GM19099 (cell line): ENCODE measurements at regions not wholly inside any gene's neighbourhood (a gene's known extent, or its start where the extent isn't known, plus 50 kb on each side); places are given as distances from the start of the nearest gene placed in this dataset.

Experiments
- POLR2A ChIP-seq: IDR thresholded peaks from 3 replicates; pipeline ENCODE4 v1.6.1; 2011; ENCODE audit warnings: low read depth; ENCODE audit not compliant: insufficient read length; ENCODE audit errors: extremely low read depth

DNA sequence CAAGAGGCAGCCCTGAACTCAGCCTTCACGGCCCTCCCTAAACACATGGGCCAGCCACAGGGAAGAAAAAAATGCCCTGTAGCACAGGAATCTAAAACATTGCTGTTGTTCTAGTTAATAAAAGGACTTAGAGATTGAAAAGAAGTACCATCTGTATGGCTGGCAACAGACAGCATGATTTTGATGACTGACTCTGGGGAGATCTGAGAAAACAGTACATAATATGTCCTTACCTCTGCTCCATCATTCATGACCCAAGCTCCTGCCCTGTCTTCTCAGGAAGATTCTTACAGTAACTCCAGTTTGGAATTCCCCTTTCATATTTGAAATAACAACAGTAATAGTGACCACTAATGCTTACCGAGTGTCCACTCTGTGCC, 244.2 kb downstream of the ETS1 start:
- no peak for TF ChIP-seq POLR2A

DNA sequence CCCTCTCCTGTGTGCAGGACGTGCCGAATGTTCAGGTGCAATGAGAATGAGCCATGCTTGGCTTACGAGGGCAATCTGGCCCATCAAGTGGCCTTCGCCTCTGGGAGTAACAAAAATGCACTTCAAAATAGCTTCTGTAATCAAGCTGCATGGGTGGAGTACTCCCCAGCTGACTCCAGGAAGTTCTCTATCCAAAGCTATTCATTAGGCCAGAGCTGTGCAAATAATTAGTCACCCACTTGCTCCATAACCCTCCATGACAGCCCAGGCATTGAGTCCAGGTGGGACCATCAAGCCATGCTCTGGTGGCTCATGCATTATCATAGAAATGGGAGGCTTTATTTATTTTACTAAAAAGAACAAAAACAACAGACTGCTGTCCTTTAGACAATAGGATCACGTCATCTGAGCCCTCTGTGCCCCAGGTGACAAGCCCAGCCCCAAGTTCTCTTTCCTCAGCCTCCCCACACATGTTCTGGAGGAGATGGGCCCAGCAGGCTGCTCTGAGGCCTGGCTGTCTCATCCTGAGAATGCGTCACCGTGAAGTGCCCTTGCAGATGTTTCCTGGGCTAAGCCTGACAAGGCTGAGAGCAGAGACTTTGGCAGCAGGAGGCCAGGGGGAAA, 244.7 kb downstream of the ETS1 start:
- peak; percentile 17 for TF ChIP-seq POLR2A

DNA sequence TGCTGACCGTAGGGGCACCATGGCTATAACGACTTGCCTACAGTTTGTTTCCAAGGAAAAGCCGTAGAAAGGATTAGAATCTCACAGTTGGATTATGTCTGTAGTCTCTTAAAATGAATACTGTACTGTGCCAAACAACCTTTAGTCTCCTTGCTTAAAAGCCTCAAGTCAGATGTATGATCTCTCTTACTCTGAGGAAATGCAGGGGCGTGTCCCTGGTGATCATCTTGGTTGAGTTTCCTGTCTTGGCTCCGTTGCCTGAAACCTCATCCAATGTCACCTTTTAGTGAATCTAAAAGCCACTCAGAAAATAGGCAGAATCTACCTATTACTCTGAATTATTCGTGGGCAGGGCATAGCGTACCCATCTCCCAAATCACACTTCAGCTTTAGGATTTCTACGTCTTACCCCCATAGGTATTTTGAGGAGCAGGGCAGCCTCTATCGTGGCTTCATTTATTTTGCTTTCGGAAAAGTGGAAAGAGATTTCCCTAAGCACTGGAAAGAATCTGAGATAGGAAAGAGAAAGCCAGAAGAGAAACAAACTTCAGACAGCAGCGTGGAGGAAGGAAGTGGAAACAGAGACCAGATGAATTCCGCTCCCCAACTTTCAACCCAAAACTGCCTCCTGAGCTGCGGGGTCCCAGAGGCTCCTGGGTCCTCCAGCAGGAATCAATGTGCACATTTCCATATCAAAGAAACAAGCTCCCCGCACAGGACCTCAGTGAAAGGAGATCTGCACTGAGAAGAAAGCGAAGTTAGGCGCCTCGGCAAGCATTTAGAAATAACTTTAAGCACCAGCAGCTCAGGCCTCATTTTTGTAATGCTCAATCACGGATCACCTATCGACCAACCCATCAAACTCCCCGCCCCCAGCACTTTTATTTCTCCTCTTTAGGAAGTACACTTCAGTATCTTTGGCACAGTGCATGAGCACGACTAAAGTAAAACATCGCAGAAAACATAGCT, 245.8 kb downstream of the ETS1 start:
- TF ChIP-seq POLR2A = no peak

DNA sequence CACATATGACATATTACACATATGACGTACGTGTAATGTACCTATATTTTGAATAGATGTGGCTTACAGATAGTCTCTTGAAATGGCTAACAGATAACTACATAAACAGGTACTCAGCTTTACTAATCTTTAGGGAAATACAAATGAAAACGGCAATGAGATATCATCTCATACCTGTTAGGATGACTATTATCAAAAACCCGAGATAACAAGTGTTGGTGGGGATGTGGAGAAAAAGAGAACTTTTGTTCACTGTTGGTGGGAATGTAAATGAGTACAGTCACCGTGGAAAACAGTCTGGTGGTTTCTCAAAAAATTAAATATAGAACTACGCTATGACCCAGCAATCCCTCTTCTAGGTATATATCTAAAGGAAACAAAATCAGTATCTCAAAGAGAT, 247.6 kb downstream of the ETS1 start:
- no peak for TF ChIP-seq POLR2A

DNA sequence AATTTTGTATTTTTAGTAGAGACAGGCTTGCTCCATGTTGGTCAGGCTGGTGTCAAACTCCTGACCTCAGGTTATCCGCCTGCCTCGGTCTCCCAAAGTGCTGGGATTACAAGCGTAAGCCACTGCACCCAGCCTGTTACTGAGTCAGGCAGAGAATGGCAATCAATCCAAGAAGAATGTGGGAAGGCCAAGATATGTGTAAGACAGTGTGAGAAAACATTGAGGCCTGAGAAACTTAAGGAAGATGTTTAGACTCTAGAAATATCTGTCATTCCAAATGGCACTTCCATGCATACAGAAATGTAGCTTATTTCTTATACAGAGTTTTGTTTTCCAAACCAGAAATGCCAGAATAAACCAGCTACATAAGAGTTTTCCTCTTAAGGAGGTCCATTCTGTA, 248.5 kb downstream of the ETS1 start:
- TF ChIP-seq POLR2A = no peak

DNA sequence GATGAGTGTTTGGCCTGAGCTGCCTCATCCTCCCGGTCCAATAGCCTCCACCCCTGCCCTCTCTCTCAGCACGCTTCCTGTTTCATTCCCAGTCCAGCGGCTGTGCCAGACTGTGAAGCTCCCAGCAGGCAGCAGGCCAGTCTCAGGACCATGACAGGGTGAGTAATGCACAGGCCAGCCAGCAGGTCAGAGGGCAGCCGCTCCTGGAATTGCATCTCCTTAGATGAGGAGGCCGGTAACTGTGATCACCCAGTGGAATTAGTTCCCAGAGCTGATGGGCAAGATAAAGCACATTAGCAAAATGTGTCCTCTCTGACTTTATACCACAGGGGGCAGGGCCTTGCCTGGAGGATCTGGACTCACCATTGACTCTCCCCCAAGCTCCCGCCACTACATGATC, 251.2 kb downstream of the ETS1 start:
- TF ChIP-seq POLR2A = no peak

DNA sequence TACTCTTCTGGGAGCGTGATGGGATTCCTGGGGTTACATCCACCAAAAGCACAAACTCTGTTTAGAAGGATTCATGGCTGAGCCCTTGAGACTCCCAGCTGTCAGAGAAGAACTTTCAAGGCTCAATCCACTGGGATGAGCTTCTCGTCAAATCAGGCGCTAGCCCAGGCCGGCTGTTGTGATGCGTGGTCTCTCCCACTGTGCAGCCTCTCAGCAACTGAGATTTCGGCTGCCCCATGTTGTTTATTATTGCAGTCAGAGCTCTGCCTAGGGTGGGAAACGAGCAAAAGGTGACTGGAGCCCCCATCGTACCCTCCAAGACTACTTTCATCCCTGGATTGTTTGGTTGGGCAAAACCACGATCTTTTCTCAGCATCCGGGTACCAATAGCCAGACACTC, 251.6 kb downstream of the ETS1 start:
- no peak for TF ChIP-seq POLR2A

DNA sequence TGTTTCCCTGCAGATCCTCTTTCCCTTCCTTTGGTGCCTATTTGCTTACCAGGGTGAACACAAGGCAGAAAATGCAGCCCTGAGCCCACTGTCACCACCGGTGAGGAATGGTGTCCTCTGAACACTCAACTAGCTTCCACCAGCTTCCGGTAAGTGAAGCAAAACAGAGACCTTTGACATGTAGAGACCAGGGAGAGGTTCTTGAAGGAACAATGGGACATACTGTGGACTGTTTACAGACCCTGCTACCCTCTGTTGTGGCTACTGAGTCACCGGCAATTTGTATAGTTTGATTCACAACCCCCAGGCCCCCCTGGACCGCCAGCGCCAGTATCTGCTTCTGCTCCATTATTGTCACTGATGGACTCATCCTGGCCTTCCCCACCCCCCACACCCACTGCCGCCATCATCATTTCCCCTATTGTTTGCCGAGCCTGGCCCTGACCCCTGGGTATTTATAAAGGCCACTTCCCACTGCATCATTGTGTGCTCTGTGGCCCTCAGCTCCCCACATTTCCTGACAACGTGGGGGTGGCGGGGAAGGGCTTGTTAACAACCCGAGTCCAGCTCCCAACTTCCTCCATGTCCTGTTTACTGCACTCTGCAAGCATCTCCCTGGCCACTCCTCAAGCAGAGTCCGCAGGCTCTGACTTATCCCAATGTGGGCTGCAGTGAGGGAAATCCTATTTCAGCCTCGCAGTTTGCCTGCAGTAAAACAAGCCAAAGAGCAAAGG, 252.9 kb downstream of the ETS1 start:
- TF ChIP-seq POLR2A = no peak

DNA sequence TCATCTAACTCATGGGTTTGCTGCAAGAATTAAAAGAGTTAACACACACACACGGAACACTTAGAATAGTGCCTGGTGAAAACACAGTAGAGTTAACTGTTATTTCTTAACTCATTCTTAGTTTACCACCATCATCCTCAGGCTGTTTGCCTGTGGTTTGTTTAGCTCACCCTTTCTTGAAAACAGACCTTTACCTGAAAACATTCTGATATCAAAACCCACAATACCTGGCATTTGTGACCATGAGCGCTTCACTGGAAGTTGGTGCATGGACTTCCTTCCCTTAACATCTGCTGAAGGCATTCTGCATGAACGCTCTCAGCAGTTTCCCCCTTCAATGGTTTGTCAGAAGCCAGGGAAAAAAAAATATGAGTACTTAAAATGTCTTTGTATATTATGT, 256.0 kb downstream of the ETS1 start:
- TF ChIP-seq POLR2A = no peak

DNA sequence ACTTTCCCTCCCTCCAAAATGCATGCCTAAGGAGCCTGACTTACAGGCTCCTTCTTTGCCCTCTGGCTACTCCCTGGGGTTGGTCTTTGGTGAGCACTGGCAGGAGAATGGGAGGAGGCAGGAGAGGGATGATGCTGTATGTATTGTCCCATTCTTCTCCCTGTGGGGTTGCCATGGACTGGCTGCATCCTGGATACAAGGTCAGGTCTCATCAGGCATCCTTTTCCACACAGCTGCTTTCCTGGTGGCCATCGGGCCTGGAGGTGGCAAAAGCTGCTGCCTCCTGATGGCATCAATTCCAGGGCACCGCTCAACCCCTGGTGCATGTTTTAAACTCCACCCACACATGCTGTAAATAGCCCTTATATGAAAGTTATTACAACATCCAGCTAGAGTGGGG, 257.2 kb downstream of the ETS1 start:
- TF ChIP-seq POLR2A = no peak

DNA sequence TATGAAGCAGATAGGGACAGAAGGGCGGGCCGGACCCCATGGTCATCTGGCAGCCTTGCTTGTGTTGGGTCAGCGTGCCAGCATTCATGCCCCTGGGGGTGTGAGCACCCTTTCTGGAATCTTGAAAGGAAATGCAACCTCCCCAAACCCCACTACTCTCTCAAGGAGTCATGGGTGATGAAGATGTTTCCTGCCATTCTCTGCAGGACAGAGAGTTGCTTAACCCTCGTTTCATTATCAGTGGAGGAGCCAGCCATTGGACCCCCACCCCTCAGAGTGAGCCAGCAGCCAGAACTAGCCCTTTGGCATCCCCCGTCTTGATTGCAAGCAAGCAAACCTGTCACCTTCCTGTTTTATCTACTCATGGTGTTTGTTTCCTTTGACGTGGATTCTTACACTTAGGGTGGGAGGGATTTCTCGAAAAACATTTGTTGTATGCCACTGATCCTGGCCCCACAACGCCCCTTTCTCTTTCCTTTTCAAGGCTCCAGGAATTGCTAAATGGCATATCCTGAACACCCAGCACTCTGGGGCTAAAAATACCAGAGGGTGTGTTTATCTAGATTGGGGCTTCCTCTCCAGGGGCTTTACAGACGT, 258.3 kb downstream of the ETS1 start:
- TF ChIP-seq POLR2A = no peak

DNA sequence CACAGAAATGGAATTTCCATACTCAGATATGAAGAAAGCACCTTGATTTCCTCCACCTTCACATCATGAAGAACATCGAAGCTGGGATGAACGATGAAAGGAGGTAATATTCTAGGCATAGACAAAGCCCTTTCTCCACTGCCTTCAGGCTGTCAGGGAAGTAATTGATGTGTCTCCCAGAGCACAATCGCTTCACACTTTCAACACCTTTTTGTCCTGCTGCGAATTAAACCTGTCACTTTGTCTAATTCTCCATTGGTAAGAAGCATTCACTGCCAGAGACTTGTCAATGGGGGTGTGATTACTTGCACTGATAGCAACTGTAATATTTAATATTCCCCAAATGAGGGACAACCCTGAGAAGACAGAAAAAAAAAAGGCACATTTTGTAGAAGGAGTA, 260.1 kb downstream of the ETS1 start:
- no peak for TF ChIP-seq POLR2A

DNA sequence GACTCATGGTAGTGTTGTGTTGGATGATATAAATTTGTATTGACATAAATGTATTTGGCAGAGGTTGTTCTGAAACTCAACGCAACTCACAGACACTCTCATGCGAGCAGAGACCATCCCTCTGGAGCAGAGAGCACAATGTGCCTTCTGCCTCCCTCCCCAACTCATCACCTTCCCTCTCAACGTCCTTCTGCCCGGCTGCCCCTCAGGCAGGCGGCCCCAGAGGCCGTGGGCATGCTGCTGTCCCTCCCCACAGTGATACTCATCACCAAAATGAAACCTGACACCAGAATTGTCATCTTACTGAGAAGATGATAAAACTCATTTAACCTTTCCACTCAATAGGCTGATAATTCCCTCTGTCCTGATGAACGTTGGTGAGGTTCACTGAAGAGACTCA, 260.6 kb downstream of the ETS1 start:
- TF ChIP-seq POLR2A = no peak

DNA sequence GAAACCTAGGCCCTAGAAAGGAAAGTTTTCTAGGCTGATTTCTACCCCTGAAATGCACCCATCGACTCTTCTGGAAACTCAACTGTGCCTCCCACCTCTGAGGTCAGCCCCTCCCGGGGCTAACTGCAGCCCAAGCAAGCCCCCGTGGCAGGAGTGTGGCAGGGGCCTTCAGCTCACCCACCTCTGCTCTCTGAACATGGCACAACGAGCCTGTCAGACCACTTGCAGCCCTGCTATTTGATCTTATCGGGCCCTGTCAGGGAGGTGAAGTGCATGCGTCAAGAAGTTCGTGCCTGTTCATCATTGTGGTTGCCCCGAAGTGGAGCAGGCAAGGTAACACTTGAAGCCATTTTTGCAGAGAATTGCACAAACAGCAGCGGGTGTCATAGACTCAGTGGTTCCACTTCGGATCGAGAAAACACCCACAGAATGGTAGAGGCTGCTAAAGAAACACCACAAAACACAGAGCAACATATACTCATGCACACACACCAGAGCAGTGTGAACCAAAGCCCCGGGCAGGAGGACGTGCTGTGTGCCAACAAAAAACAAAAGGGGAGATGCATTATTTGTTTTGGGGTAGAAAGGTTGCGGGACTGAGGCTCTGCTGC, 262.7 kb downstream of the ETS1 start:
- TF ChIP-seq POLR2A = no peak

DNA sequence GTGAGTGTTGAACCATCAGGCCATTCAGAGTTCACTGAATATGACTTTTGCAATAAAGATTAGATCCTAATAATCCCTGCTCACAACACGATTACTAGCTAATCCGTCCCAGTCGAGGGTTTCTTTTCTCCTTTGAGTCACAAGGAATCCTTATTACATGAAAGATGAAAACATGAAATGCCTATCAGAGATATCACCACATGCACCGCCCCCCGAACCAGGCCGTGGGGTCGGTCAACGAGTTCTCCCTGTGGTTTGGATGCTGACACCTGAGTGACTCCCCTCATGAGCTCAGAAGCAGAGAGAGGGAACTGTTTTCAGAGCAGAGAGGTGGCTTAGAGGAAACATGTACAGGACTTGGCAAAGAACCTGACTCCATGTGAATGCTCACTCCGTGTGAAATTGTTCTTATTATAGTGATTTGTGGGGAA, 263.3 kb downstream of the ETS1 start:
- no peak for TF ChIP-seq POLR2A
